ENCODE measurements at regions not wholly inside any gene's neighbourhood (a gene's known extent, or its start where the extent isn't known, plus 50 kb on each side); places are given as distances from the start of the nearest gene placed in this dataset.

- DNase-seq (ENCODE audit: low spot score): no peak
These were observed 83.0 kb upstream of the ATF3 start for GRCh38 chr1:212525479-212526110.

DNA sequence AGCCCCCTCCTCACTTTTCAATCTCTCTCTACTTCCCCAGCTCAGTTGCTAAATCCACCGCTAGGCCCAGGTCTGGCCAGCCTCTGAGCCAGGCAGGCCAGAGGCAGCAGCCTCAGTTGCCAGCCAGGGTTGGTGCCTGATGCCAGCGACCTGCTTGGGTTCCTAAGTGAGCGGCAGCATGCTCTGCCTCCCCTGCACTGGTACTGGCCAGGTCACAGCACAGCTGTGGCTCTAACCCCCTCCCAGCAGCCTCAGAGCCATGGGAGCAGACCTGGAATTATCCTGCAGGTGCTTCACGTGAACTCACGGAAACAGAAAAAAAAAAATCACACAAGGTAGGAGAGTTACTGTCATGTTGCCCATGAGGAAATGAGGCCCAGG lies 82.5 kb upstream of the ATF3 start:
- no peak for DNase-seq (ENCODE audit: low spot score)

DNA sequence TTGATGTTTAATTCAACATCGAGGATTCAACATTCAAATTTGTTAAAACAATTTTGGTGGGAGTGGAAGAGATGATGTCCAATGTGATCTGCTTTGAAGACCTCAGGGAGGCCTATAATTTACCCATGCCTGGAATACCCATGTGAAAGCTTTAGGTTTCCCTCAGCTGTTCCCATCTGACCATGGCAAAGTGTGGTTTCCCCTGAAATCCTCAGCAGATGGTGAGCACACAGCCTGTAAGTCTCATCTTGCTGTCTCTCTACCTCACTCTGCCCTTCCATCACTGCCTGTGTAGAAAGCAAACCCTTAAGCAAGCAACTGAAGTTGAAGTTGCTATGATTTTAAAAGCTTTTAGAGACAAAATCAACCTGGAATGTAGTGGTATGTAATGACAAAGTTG lies 80.1 kb upstream of the ATF3 start:
- DNase-seq (ENCODE audit: low spot score): no peak

GRCh38 chr1:212529211-212529741 lies 79.3 kb upstream of the ATF3 start:
- DNase-seq (ENCODE audit: low spot score): no peak

DNA sequence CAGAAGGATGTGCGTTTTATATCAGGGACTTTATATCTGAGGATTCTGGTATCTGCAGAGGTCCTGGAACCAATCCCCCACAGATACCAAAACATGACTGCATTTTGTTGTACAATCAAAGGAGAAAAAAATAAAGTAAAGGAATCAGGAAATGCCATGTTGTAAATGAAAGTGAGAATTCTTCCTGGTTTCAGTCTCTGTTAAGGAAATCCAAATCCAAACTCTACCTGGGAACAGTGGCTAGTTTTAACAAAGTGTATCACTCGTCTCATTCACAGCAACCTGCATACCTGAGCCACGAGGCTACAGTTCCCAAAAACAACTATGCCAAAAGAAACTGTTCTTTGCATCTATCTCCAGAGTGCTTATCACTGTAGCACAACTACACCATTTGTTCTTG lies 77.3 kb upstream of the ATF3 start:
- DNase-seq (ENCODE audit: low spot score): no peak

DNA sequence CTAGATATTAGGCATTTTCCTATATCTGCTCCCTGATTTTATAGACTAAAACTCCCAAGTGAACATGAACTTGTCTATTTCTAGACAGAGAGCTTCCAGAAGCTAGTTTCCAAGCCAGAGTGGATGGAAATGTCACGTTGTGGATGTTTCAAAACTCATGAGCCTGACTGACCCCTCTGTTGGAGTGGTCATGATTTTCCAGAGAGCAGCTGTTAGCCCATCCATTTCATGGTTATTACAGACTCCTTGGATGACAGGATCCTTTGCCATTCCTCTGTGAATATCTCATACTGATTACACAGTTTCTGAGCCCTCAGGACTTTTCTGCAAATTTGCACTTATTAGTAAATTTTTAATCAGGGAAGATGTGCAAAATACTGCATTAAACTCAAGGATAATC lies 76.8 kb upstream of the ATF3 start:
- DNase-seq (ENCODE audit: low spot score): no peak

- no peak for DNase-seq (ENCODE audit: low spot score)
These were observed 76.0 kb upstream of the ATF3 start for GRCh38 chr1:212532469-212533147.

DNA sequence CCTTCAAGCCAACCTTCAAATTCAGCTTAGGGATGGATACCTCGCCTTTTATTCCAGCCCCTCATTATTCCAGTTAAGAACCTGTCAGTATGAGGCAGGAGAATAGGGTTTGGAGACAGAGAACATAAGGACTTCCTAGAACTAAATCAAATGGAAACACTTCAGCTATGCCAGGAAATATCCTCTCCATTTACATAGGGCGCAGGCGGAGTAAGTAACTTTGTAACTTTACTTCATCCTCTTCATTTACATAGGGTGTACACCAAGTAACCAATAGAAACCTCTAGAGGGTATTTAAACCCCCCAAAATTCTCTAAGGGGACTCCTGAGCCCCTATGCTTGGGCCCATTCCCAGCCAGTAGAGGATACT lies 75.4 kb upstream of the ATF3 start:
- DNase-seq (ENCODE audit: low spot score): no peak

DNA sequence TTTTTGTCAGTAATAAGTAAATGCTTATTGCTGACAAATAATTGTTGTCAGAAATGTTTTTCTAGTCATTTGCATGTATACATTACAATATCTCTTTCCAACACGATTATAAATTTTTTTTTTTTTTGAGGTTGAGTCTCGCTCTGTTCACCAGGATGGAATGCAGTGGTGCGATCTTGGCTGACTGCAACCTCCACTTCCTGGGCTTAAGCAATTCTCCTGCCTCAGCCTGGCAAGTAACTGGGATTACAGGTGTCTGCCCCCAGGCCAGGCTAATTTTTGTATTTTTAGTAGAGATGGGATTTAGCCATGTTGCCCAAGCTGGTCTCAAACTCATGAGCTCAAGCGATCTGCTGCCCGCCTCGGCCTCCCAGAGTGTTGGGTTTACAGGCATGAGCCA lies 72.0 kb upstream of the ATF3 start:
- no peak for DNase-seq (ENCODE audit: low spot score)

- no peak for DNase-seq (ENCODE audit: low spot score)
These were observed 71.0 kb upstream of the ATF3 start for GRCh38 chr1:212537610-212538009.

- no peak for DNase-seq (ENCODE audit: low spot score)
These were observed 68.7 kb upstream of the ATF3 start for GRCh38 chr1:212539737-212540430.

GRCh38 chr1:212542761-212543187 lies 65.8 kb upstream of the ATF3 start:
- DNase-seq (ENCODE audit: low spot score): no peak

GRCh38 chr1:212544110-212544509 lies 64.5 kb upstream of the ATF3 start:
- DNase-seq (ENCODE audit: low spot score): no peak

DNA sequence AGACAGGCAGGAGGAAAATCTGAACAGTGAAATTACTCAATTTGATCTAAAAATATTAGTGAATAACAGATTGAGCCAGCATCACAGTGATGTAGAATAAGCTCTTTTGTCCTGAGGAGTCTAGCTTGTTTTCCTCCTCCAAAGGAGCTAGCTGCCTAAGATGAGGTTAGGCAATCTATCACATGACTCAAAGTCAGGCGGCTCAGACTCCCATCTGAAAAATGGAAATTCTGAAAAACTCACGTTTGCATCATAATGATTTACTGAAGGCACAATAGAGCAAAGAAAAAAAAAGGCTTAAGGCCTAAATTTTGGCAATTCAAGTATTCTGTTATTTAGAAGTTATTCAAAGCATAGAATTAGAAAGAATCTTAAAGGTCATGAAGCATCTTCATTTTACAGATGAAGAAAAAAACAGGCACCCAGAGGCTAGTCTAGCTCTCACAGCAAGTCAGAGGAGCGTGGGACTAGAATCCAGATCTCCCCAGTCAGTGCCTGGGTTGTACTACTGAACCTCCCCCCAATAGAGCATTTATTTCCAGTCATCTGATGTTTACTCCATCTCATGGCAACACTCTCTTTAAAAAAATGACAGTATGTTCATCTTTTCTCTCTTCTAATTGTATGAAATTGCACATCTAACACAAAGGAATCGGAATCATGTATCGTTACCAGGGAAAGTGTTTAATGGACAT lies 62.5 kb upstream of the ATF3 start:
- DNase-seq (ENCODE audit: low spot score): no peak

- DNase-seq (ENCODE audit: low spot score): no peak
These were observed 59.0 kb upstream of the ATF3 start for GRCh38 chr1:212549503-212550017.

DNA sequence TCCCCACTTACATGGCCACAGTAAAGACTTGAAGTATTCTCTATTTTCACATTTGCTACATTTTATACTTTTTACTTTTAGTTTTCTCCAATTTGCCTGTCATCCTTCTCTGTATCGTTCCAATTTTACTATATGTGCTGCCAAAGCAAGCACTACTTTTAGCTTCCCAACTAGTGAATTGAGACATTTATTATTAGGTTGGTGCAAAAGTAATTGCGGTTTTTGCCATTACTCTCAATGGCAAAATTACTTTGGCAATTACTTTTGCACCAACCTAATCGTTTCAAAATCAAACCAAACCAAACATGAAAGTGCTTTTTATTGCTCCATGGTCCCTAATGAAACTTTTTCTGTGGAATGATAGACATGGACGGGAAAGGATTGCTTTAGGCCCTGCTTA lies 56.6 kb upstream of the ATF3 start:
- DNase-seq (ENCODE audit: low spot score): no peak

- DNase-seq (ENCODE audit: low spot score): no peak
These were observed 54.9 kb upstream of the ATF3 start for GRCh38 chr1:212553676-212554075.

DNA sequence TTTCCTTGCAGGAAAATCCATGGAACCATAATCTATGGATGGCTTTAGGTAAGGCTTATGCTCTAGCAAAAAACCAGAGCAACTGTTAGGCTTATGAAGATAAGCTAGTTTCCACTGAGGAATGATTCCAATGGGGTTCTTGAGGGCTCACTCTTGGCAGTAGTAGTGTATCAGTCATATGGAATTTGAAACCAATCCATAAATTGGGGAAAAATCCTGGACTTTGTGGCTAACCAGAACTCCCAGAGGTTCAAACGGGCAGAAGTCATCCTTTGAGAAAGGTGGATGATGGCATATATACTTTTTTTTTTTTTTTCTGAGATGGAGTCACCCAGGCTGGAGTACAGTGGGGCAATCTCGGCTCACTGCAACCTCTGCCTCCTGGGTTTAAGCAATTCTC lies 54.2 kb upstream of the ATF3 start:
- DNase-seq (ENCODE audit: low spot score): no peak

DNA sequence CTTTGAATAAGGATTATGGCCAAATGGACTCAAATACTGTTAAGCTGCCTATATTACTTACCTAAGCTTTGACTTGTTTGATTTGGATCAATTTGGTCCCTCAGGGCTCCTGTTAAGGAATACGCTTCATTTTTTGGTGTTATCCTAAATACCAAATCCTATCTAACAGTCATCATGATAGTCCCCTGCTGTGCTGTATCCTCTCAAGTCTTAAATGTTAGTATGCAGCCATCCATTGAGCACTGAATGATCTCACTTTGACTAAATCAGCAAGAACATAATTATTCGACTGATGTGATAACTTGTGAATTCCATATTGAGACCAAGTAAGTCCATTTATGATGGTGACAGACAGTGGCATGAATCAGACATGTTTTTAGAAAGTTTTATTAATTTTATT lies 53.1 kb upstream of the ATF3 start:
- DNase-seq (ENCODE audit: low spot score): no peak

DNA sequence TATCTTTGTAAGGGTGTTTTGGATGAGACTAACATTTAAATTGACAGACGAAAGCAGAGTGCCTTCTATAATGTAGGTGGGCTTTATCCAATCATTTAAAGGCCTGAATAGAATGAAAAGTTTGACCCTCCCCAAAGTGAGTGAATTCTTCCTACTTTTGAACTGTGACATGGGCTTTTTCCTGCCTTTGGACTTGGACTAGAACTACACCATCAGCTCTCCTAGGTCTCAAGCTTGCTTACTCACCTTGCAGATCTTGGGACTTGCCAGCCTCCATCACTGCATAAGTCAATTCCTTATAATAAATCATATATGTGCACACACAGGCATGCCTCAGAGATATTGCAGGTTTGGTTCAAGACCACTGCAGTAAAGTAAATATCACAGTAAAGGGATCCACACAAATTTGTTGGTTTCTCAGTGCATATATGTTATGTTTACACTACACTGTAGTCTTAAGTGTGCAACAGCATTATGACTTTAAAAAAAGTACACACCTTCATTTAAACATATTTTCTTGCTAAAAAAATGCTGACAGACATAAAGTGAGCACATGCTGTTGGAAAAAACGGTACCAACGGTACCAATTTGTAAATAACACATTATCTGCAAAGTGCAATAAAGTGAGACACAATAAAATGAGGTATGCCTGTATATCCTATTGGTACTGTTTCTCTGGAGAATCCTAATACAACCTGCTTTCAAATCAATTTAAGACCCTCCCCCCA lies 51.6 kb upstream of the ATF3 start:
- no peak for DNase-seq (ENCODE audit: low spot score)

DNA sequence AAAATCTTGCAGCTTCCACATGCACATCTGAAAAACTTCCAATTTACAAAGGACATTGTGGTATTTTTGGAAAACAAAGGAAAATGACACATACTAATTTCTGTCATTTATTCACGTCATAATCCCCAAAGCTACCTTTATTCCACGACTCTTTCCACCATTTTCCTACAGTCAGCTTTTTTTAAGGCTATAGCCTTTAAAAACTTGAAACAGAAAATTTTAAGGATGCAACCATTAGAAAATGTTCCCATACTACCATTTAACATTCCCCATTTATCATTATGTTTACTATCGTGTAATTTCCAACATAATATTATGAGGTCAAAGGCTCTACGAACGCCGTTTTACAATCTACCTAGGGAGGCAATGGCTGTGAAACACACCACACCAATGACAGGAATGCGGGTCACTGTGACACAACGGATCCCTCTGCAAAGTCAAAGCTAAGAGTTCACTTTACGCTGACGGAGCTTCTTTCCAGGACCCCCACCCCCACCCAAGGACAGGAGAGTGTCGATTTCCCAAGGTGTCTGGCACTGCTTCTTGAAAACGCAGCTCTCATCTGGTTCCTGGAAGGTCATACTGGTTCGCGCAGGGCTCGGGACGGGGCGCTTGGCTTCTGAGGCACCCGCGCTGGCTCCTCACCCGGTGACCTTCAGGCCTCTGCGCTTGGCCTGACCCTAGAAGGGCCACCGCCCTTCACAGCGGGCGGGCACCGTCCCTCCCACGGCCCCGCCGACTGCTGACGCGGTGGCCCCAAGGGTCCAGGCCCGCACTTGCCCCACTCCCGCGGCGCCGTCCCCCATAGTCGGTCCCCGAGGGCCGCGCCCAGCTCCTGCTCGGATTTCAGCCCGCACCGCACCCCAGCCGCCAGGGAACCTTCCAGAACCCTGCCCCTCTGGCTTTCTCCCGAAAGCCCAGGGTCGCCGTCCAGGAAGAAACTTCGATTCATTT lies 50.5 kb upstream of the ATF3 start:
- DNase-seq (ENCODE audit: low spot score): peak; percentile 21
